ENCODE measurements at regions not wholly inside any gene's neighbourhood (a gene's known extent, or its start where the extent isn't known, plus 50 kb on each side); places are given as distances from the start of the nearest gene placed in this dataset.

GRCh38 chr12:5185435-5186069 lies 141.9 kb downstream of the KCNA5 start:
- TF ChIP-seq YY1 (IDR thresholded peaks at IDR 0.05; ENCODE audit: low read depth) (no peak), REST (IDR thresholded peaks at IDR 0.05; ENCODE audit: low read depth, low read length) (no peak), JUND (IDR thresholded peaks at IDR 0.05) (no peak), FOXJ3 (CRISPR knock-in tag; IDR thresholded peaks at IDR 0.05) (no peak), USF2 (IDR thresholded peaks at IDR 0.05; ENCODE audit: borderline replicate concordance, low read depth, low read length) (no peak), SIN3A (IDR thresholded peaks at IDR 0.05; ENCODE audit: borderline replicate concordance, low read depth, low read length) (no peak), TEAD4 (IDR thresholded peaks at IDR 0.05; ENCODE audit: borderline replicate concordance, insufficient read depth) (no peak), TCF12 (IDR thresholded peaks at IDR 0.05) (no peak)
- TF ChIP-seq, protein P1, sequence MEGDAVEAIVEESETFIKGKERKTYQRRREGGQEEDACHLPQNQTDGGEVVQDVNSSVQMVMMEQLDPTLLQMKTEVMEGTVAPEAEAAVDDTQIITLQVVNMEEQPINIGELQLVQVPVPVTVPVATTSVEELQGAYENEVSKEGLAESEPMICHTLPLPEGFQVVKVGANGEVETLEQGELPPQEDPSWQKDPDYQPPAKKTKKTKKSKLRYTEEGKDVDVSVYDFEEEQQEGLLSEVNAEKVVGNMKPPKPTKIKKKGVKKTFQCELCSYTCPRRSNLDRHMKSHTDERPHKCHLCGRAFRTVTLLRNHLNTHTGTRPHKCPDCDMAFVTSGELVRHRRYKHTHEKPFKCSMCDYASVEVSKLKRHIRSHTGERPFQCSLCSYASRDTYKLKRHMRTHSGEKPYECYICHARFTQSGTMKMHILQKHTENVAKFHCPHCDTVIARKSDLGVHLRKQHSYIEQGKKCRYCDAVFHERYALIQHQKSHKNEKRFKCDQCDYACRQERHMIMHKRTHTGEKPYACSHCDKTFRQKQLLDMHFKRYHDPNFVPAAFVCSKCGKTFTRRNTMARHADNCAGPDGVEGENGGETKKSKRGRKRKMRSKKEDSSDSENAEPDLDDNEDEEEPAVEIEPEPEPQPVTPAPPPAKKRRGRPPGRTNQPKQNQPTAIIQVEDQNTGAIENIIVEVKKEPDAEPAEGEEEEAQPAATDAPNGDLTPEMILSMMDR (IDR thresholded peaks at IDR 0.05), result no peak
- TF ChIP-seq, protein P2, sequence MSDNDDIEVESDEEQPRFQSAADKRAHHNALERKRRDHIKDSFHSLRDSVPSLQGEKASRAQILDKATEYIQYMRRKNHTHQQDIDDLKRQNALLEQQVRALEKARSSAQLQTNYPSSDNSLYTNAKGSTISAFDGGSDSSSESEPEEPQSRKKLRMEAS (IDR thresholded peaks at IDR 0.05; ENCODE audit: low read depth), result no peak
